Panc1 (cell line): ENCODE measurements at regions not wholly inside any gene's neighbourhood (a gene's known extent, or its start where the extent isn't known, plus 50 kb on each side); places are given as distances from the start of the nearest gene placed in this dataset.

Source experiments
- ATAC-seq: fragments of 200-7000 bp; cut with Tn5 transposase; 2 replicates; pipeline ENCODE4 v1.9.1; 2020; ENCODE audit warnings: mild to moderate bottlenecking, moderate library complexity
- BruUV-seq: library from RNA; stranded (reverse); fragments of 400-500 nt; replicated peaks from 2 replicates; lab custom pipeline; 2021; lab: Mats Ljungman, UMichigan
- CTCF ChIA-PET: fragments of 300-600 bp; sonication (Branson Sonifier 250); formaldehyde crosslinking; loops from one replicate; lab custom pipeline; 2022; ENCODE audit warnings: antibody characterized with exemption; lab: Charles Lee
- POLR2A ChIA-PET: fragments of 300-600 bp; sonication (Branson Sonifier 250); formaldehyde crosslinking; loops from one replicate; lab custom pipeline; 2022; ENCODE audit warnings: antibody characterized with exemption; lab: Charles Lee
- DNase-seq: peaks from one replicate; pipeline ENCODE4 v3.0.0-alpha.2; 2010; ENCODE audit warnings: low read depth, low spot score
- H3K27ac ChIP-seq: 2 replicates; pipeline ENCODE4 v1.5.1; 2011; ENCODE audit warnings: mild to moderate bottlenecking, low read length, inconsistent platforms
- H3K27me3 ChIP-seq: fragments of 200-500 bp; sonication (Bioruptor generic); 2 replicates; pipeline ENCODE4 v1.6.0; 2014; ENCODE audit warnings: low read length, inconsistent platforms; ENCODE audit not compliant: control insufficient read depth, insufficient read depth
- H3K36me3 ChIP-seq: fragments of 200-500 bp; sonication (Bioruptor generic); 2 replicates; pipeline ENCODE4 v1.5.1; 2014; ENCODE audit warnings: inconsistent platforms, mild to moderate bottlenecking, low read length, moderate library complexity; ENCODE audit not compliant: control insufficient read depth, insufficient read depth
- H3K4me1 ChIP-seq: 2 replicates; pipeline ENCODE4 v1.5.1; 2011; ENCODE audit warnings: inconsistent platforms, mild to moderate bottlenecking, low read length, moderate library complexity; ENCODE audit not compliant: control insufficient read depth, insufficient read depth
- H3K4me3 ChIP-seq, 2 experiments: 2 replicates each; pipeline ENCODE4 v1.5.1; 2011 to 2012; ENCODE audit warnings: low read depth in 2 of 2, low read length in 2 of 2, mild to moderate bottlenecking in 2 of 2, inconsistent platforms in 1 of 2, moderate library complexity in 1 of 2
- H3K9me3 ChIP-seq: fragments of 200-500 bp; sonication (Bioruptor generic); 2 replicates; pipeline ENCODE4 v1.5.1; 2014; ENCODE audit warnings: low read depth, mild to moderate bottlenecking, inconsistent platforms, low read length, moderate library complexity; ENCODE audit not compliant: control insufficient read depth, insufficient read depth
- CTCF ChIP-seq: fragments of 450-650 bp; IDR thresholded peaks from 2 replicates; pipeline ENCODE4 v1.5.1; 2017; ENCODE audit warnings: mild to moderate bottlenecking
- POLR2AphosphoS5 ChIP-seq: IDR thresholded peaks from 2 replicates; pipeline ENCODE4 v1.6.1; 2012; ENCODE audit warnings: mild to moderate bottlenecking, low read depth, low read length, moderate library complexity
- REST ChIP-seq, 2 experiments: IDR thresholded peaks; 2 replicates each; pipeline ENCODE4 v1.6.1; 2011 to 2012; ENCODE audit warnings: low read depth in 2 of 2, control low read depth in 1 of 2, low read length in 1 of 2, mild to moderate bottlenecking in 1 of 2, moderate library complexity in 1 of 2; ENCODE audit not compliant: insufficient read depth in 1 of 2
- SIN3A ChIP-seq: IDR thresholded peaks from 2 replicates; pipeline ENCODE4 v1.6.1; 2012; ENCODE audit warnings: low read depth, mild to moderate bottlenecking, low read length, moderate library complexity, borderline replicate concordance; ENCODE audit not compliant: insufficient read depth
- TCF7L2 ChIP-seq: IDR thresholded peaks from 2 replicates; pipeline ENCODE4 v1.6.1; 2011; ENCODE audit warnings: mild to moderate bottlenecking, low read depth, low read length, inconsistent platforms
- in situ Hi-C: cut with HindIII; loops from 2 replicates; pipeline ENCODE4 v1.10.0; 2016; ENCODE audit warnings: low sequenced_read_pairs, low pct_unique_long_range_greater_than_20kb
- intact Hi-C: fragments of 100-400 bp; cut with micrococcal nuclease; formaldehyde crosslinking; loops from one replicate; pipeline ENCODE4 v1.10.0; 2022; ENCODE audit not compliant: unreplicated experiment

GRCh38 chr1:212205843-212206242 is 79.4 kb upstream of the PPP2R5A start:
- no peak overlapping the region for H3K4me3 ChIP-seq
- no peaks in the 10 kb centered on the region for H3K4me1 ChIP-seq
- TF ChIP-seq POLR2AphosphoS5 (no peak), CTCF (no peak), SIN3A (no peak), REST (IDR thresholded peaks at IDR 0.05; ENCODE audit: insufficient read depth in 1 of 2, low read depth in 2 of 2, low read length in 1 of 2) (no peak), TCF7L2 (no peak)
- ATAC-seq (no peak), DNase-seq (no peak)
- no peaks in the 10 kb centered on the region for H3K36me3 ChIP-seq
- H3K9me3 ChIP-seq = no peaks in the 10 kb centered on the region
- BruUV-seq = no TSS peak
- intact Hi-C loops (no loop called here), in situ Hi-C loops (no loop called here)
- no peaks in the 10 kb centered on the region for H3K27me3 ChIP-seq
- H3K27ac ChIP-seq = no peak overlapping the region
- ChIA-PET CTCF (no interaction called here), POLR2A (no interaction called here)

GRCh38 chr1:212207118-212207517 is 78.1 kb upstream of the PPP2R5A start:
- DNase-seq = no peak
- H3K27me3 ChIP-seq = no peaks in the 10 kb centered on the region
- no peak overlapping the region for H3K4me3 ChIP-seq
- ChIA-PET POLR2A (no interaction called here), CTCF (no interaction called here)
- H3K4me1 ChIP-seq = no peaks in the 10 kb centered on the region
- no peak for ATAC-seq
- no TSS peak for BruUV-seq
- no peak overlapping the region for H3K27ac ChIP-seq
- intact Hi-C loops = no loop called here
- no peaks in the 10 kb centered on the region for H3K36me3 ChIP-seq
- in situ Hi-C loops = no loop called here
- TF ChIP-seq CTCF = no peak
- no peak for TF ChIP-seq TCF7L2
- TF ChIP-seq SIN3A = no peak
- H3K9me3 ChIP-seq = no peaks in the 10 kb centered on the region
